GM19023 (cell line): ENCODE measurements at regions not wholly inside any gene's neighbourhood (a gene's known extent, or its start where the extent isn't known, plus 50 kb on each side); places are given as distances from the start of the nearest gene placed in this dataset.

ENCODE experiments used
- ATAC-seq: cut with Tn5 transposase; IDR thresholded peaks from one replicate; pipeline ENCODE4 v1.9.1; 2021; ENCODE audit warnings: mild to moderate bottlenecking, moderate library complexity; ENCODE audit not compliant: unreplicated experiment

- no peak for ATAC-seq
Measured at GRCh38 chr17:413706-414380, 61.2 kb upstream of the RPH3AL start.

- ATAC-seq = no peak
Measured at GRCh38 chr17:413016-413350, 60.4 kb upstream of the RPH3AL start.

GRCh38 chr17:412211-413015 is 59.8 kb upstream of the RPH3AL start:
- ATAC-seq = no peak

GRCh38 chr17:411421-412120 is 59.0 kb upstream of the RPH3AL start:
- ATAC-seq = no peak

- peak; percentile 1 for ATAC-seq
Measured at GRCh38 chr17:410543-411401, 58.2 kb upstream of the RPH3AL start.

- ATAC-seq = peak; percentile 85
Measured at GRCh38 chr17:409848-410542, 57.4 kb upstream of the RPH3AL start.

GRCh38 chr17:409308-409847 is 56.8 kb upstream of the RPH3AL start:
- no peak for ATAC-seq

GRCh38 chr17:404703-405102 is 52.1 kb upstream of the RPH3AL start:
- no peak for ATAC-seq
